HG02840 (cell line): ENCODE measurements at regions not wholly inside any gene's neighbourhood (a gene's known extent, or its start where the extent isn't known, plus 50 kb on each side); places are given as distances from the start of the nearest gene placed in this dataset.
"Not testable (repeated sequence)": the region's sequence is repeated elsewhere in the genome, so short reads cannot be mapped to it uniquely, and the experiment has no call there.

Experiments used
- ATAC-seq: cut with Tn5 transposase; IDR thresholded peaks from one replicate; pipeline ENCODE4 v1.9.1; 2021; ENCODE audit warnings: mild to moderate bottlenecking, moderate library complexity, moderate number of reproducible peaks; ENCODE audit not compliant: unreplicated experiment, low FRiP score

DNA sequence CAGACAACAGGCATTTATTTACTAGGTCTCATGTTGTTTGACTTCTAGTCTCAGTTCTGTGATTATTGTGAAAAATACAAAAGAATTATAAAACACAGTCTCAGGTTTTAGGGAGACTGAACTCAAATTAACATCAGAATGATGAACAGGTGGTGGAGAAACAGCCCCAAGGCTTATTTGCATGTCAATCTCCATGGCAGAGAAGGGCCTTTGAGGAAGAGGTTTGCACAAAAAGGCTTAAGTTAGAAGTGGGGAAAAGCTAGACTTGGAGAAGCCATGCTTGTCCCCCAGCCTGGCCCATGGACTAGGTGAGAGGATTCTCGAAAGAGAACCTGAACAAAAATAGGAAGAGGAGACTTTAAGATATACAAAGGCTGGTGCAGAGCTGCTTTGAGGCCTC lies 183.3 kb downstream of the EDN1 start:
- ATAC-seq = no peak

- ATAC-seq = no peak
These were observed 184.3 kb downstream of the EDN1 start for GRCh38 chr6:12474167-12475140.

DNA sequence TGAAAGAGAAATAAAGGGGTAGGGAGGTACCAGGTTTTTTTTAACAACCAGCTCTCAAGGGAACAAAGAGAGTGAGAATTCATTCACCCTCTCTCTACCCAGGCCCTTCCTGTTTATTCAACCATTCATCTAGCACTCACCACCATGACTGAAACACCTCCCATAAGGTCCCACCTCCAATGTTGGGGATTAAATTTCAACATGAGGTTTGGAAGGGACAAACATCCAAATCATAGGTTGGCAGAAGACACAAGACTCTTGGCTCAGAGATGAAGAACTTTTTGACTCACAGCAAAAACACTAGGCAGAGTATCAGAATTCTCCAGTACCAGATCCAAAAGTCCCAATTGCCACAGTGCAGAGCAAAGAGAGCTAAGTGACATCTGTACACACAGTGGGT lies 186.3 kb downstream of the EDN1 start:
- ATAC-seq = no peak

DNA sequence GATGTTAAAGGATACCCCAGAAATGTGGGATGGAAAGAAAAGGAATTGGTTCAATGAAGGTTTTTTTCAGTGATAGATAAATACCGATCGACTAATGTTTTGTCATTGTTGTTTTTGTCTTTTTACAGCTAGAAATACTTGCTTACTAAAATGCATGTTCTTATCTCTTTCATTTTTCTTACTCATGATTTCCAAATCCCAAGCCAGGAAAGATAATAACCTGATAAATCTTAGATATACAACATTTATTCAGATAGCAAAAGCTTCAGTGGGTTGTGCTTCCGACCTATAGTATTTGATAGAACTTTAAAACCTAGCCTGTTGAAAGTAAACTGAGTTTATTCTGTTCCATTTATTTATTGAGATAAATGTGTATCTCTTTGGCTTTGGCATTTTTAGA lies 187.5 kb downstream of the EDN1 start:
- no peak for ATAC-seq

DNA sequence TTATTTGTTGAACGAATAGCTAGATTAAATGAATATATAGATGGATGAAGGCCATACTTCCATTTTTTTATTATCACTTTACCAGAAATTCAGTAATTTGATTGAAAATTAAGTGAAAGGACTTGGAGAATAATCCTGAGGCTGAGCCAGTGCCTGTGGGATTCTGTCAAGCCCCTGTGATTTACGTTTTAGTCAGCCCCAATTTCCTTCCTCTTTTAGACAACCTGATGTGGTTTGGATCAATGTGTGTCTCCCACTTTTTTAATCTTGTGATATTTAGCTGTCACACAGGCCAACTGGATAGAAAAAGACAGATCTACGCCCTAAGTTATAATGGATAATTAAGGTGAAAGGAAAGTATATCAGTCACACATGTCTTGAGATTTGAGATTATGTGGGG lies 188.8 kb downstream of the EDN1 start:
- no peak for ATAC-seq

DNA sequence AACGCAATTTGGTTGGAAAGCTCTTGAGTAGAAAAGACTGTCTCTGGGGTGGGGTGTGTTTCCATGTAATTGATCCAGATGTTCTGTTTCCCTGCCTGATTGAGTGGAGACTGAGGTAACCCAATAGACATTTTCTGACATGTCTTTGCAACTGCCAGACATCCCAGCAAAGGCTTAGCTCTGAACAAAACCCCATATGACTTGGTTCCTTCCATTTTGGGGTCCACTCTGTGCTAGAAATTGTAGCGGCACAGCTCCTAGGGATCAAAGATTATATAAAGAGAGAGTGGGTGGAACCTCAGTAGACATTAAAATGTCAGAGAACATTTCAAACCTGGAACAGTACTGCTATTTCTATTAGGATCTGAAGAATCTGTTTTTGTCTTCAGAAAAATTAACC lies 189.3 kb downstream of the EDN1 start:
- no peak for ATAC-seq

- no peak for ATAC-seq
These were observed 189.7 kb downstream of the EDN1 start for GRCh38 chr6:12479881-12480280.

GRCh38 chr6:12480379-12480778 lies 190.2 kb downstream of the EDN1 start:
- no peak for ATAC-seq

GRCh38 chr6:12481292-12481691 lies 191.1 kb downstream of the EDN1 start:
- no peak for ATAC-seq

GRCh38 chr6:12481850-12482249 lies 191.7 kb downstream of the EDN1 start:
- ATAC-seq = no peak

DNA sequence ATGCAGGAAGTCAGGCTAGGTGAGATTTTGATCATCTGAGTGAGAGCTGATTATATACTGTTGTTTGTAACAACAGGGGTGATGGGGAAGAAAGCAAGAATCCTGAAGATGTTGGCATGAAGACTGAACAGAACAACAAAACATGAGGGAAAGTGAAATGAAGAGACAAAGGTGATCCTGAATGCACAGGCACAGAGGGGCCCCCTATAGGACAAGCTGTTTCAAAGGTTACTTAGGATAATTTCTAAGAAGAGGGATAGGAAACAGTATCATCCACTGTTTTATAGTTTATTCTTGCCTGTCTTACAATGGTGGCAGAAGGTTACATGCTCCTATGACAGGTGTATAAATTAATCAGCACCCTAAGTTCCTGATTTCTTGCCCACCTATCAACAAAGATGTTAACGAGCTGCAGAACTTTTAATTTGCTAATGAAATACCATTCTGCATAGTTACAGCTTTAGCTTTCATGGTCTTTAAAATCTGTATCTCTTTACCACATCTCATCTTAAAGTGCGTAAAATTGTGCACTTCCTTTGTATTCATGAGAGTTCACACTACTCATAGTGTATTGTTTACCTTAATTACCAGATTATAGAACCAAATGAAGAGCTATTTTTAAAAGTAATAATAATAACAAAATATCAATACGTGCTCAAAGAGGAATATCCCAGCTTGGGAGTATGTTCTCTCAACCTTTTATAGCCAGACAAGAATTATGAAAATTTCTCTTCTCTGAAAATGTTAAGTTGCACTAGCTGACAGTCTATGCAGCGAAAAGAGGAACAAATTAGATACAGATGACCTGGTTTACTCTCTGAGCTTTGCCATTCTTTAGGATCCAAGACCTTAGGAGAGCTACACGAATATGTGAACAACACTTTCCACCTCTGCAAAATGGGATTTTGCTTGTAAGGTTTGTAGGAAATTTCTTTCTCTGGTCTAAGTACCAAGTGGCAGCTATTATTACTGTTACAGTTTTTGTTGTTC lies 192.5 kb downstream of the EDN1 start:
- no peak for ATAC-seq

DNA sequence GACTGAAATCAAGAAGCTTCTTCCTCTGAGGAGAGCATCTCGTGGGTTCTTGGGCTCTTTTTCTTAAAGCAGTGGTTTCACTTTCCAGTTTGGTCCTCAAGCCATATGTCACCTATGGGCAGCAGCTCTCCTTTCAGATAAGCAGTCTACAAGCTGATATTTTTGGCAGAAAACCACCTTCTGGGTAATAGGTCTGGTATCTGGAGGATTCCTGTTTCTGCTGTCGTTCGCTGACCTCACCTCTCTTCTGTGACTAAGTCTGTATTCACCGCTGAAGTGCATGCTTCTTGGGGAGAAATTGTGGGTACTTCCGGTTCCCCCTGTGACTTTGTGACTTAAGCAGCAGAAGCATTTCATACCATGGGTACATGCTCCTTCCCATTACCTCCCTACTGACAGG lies 193.6 kb downstream of the EDN1 start:
- no peak for ATAC-seq

DNA sequence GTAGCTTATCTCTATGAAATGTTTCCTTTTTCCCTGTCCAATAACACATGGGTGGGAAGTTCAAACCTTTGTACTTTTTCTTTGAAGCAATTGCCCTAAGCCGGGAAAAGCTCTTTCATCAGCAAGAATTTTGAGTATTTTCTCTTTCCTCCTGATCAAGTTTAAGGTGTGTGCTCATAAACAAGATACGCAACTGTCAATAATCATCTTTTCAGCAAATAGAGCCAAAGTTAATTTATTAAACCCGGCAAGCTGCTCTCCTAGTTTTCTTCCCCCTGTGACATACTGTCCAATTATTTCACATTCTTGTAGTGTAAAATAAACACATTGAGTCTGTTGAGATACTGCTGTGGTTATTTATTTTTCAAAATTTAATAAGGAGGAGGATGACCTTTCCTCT lies 194.4 kb downstream of the EDN1 start:
- no peak for ATAC-seq

DNA sequence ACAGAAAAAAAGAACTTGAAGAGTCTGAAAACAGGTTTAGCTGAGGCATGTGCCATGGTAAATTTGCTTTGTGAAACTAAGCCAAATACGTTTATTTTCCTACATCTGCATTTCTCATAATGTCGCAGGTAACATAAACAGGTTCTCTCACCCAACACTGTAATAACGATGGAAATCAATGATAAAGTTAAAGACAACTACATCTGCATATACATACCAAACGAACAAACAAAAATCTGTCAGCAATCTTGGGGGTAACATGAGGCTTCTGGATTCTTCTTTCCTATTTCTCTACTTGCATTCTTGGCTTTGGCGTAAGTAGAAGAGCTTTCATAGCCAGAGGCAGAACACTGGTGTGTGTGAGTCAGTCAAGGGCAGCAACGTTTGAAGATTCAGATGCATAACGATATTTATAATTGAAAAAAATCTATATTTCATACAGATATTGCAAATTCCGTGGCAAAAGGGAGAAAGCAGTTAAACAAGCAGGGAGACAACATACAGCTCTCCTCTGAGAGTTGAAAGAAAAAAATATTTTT lies 195.1 kb downstream of the EDN1 start:
- ATAC-seq = no peak

- ATAC-seq = no peak
These were observed 195.7 kb downstream of the EDN1 start for GRCh38 chr6:12485837-12486236.

DNA sequence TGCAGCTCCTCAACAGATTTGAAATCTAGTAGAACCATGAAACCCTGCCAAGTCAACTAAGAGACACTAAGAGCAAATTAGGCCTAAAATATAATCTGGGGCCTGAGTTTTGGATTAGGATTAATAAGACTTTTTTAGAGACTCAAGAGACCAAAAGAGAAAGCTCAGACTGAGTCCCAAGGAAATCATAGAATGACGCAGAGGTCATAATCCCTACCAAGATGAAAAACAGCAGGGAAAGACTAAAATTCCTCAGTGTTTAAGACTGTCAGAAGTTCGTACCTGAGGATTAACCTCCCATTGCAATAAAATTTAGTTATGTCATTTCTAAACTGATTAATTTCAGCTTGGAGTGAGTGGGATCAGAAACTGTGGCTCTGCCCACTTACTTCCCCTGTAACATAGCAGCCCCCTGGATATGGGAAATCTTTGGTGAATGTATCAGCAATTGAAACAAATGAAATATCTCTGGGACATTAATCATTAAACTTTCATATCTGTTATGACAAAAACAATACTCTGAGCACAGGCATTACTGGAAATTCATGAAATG lies 200.3 kb downstream of the EDN1 start:
- ATAC-seq = no peak

DNA sequence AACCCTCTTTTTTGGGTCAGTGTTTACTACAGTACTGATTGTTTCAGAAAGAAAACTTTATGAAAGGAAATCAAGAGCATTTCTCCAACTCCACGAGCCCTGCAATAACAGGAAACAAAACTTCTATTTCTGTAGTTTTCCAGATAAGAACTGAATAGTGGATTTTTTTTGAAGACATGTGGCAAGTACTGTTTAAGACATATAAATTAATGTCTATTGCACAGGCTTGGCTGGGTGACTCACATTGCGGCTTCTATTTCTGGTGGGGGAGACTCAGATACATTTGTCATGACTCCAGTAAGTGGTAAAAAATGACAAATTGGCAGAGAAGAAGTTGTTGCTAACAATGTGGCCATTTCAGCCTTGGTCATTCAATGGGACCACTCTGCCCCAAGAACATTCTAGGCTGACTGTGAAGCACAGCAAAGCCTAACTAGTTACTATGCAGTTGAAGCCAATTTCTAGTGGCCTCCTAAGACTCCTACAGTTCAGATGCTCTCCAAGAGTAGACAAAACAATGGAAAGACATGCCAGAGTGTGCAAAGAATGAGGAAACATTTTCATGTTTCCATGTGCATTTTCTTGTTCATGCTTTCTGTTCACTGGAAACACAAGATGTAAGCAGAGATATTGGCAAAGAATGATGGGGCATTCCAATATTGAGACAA lies 200.9 kb downstream of the EDN1 start:
- ATAC-seq = no peak

- not testable (repeated sequence) for ATAC-seq
These were observed 202.8 kb downstream of the EDN1 start for GRCh38 chr6:12492929-12493328.

- ATAC-seq = no peak
These were observed 203.3 kb downstream of the EDN1 start for GRCh38 chr6:12493446-12493845.

- no peak for ATAC-seq
These were observed 204.0 kb downstream of the EDN1 start for GRCh38 chr6:12494161-12494560.
